SU-DHL-6 (cell line): ENCODE measurements at regions not wholly inside any gene's neighbourhood (a gene's known extent, or its start where the extent isn't known, plus 50 kb on each side); places are given as distances from the start of the nearest gene placed in this dataset.

Source experiments
- CTCF ChIP-seq: fragments of 200-600 bp; sonication (generic); IDR thresholded peaks from one replicate; pipeline ENCODE4 v1.5.1; 2017; ENCODE audit warnings: antibody characterized with exemption, mild to moderate bottlenecking, low read length, moderate library complexity; ENCODE audit not compliant: insufficient read depth, poor library complexity, severe bottlenecking
- EZH2phosphoT487 ChIP-seq: fragments of 200-600 bp; sonication (generic), shearing (Covaris generic); conservative IDR thresholded peaks from 2 replicates; pipeline ENCODE4 v1.6.1; 2018; ENCODE audit warnings: mild to moderate bottlenecking, antibody characterized with exemption, low read length, moderate library complexity, mixed read lengths

DNA sequence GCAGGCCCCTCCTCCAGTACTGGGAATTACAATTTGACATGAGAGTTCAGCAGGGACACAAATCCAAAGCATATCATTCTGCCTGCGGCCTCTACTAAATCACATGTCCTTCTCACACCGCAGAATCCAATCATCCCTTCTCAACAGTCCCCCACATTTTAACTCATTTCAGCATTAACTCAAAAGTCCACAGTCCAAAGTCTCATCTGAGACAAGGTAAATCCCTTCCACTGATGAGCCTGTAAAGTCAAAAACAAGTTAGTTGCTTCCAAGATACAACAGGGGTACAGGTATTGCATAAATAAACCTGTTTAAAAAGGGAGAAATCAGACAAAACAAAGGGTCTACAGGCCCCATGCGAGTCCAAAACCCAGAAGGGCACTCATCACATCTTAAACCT lies 64.0 kb downstream of the EBNA1BP2 start:
- TF ChIP-seq EZH2phosphoT487 (no peak), CTCF (no peak)
